ENCODE measurements at regions not wholly inside any gene's neighbourhood (a gene's known extent, or its start where the extent isn't known, plus 50 kb on each side); places are given as distances from the start of the nearest gene placed in this dataset.

DNA sequence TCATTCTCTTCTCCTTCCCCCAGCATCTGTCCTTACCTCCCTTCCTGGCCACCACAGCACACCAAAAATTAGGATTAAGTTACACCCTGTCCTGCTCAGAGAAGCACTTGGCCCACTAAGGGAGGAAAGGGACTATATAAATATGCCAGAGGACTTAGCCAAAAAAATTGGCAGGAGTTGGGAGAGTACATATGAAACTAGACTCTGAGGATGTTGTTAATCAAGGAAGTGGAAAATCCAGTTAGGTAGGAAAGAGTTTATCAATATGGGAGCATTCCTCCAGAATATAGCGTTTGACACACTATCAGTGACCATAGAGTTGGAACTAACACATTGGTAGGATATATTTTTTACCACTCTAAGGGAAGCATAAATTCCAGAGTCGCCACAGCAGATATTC, 57.3 kb upstream of the TSHZ2 start:
- no peak overlapping the region for H3K4me3 Mint-ChIP-seq

DNA sequence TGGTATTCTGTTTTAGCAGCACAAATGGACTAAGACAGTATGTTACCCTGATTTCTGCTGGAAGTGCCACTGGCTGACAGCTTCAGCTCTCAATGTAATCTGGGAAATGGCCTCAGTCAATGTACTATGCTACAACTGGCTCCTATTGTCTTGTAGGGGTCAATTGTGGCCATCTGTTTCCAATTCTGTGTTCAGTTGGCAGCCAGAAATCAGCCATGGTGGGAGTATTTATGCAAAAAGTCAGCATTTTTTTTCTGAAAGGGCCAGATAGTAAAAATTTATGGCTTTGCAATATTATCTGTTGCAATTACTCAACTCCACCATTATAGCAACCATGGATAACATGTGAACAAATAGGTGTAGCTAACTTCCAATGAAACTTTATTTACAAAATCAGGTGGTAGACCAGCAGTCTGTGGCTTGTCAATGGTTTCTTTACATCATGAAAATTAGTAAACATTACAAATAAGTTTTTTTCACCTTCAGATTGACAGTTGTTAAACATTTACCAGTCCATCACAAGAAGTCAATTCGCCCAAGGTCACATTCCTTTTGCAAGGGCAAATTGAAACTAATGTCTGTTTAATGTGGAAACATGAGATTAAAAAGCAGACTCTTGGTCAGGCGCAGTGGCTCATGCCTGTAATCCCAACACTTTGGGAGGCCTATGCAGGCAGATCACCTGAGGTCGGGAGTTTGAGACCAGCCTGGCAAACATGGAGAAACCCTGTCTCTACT, 58.3 kb upstream of the TSHZ2 start:
- H3K27ac Mint-ChIP-seq = no peak overlapping the region
- peaks cover 4% of the 10 kb centered on the region for H3K36me3 Mint-ChIP-seq
- H3K4me3 Mint-ChIP-seq = no peak overlapping the region
- no peaks in the 10 kb centered on the region for H3K36me3 ChIP-seq
- no peaks in the 10 kb centered on the region for H3K4me1 Mint-ChIP-seq
- no peaks in the 10 kb centered on the region for H3F3A ChIP-seq (ENCODE audit: low read depth)
- peaks cover 3% of the 10 kb centered on the region for H3K27me3 Mint-ChIP-seq (ENCODE audit: insufficient read depth, low read depth)
- H3K27me3 ChIP-seq = no peaks in the 10 kb centered on the region
- H3K79me2 ChIP-seq (ENCODE audit: low read depth) = no peaks in the 10 kb centered on the region
- TF ChIP-seq EZH2 (IDR thresholded peaks at IDR 0.05) (no peak), CTCF (IDR thresholded peaks at IDR 0.05) (no peak), EZH2phosphoT487 (IDR thresholded peaks at IDR 0.05) (no peak)
- H3K9me3 Mint-ChIP-seq = peaks cover 6% of the 10 kb centered on the region
- no peaks in the 10 kb centered on the region for H3K9me3 ChIP-seq (ENCODE audit: low read depth)
- DNase-seq (ENCODE audit: low spot score) = no peak
- no peak overlapping the region for H3K9ac ChIP-seq
- H3K27ac ChIP-seq = no peak overlapping the region
- H3K4me1 ChIP-seq = no peaks in the 10 kb centered on the region
- no peak overlapping the region for H2AFZ ChIP-seq (replicated peaks)
- H3K4me3 ChIP-seq = no peak overlapping the region
- no peak overlapping the region for H3K4me2 ChIP-seq
- H4K20me1 ChIP-seq (ENCODE audit: low read depth) = no peaks in the 10 kb centered on the region

More for the DNA sequence above, 57.3 kb upstream of the TSHZ2 start:
- Histone ChIP-seq H4K20me1 (ENCODE audit: low read depth) (no peaks in the 10 kb centered on the region), H3K4me2 (no peak overlapping the region), H3K79me2 (ENCODE audit: low read depth) (no peaks in the 10 kb centered on the region), H3K27me3 (no peaks in the 10 kb centered on the region), H3K9me3 (ENCODE audit: low read depth) (no peaks in the 10 kb centered on the region), H3K4me3 (no peak overlapping the region), H3K27ac (no peak overlapping the region), H3F3A (ENCODE audit: low read depth) (no peaks in the 10 kb centered on the region), H3K36me3 (no peaks in the 10 kb centered on the region), H2AFZ (replicated peaks) (no peak overlapping the region), H3K9ac (no peak overlapping the region), H3K4me1 (peaks cover 7% of the 10 kb centered on the region)
- no peak overlapping the region for H3K27ac Mint-ChIP-seq
- peaks cover 2% of the 10 kb centered on the region for H3K4me1 Mint-ChIP-seq
- H3K27me3 Mint-ChIP-seq (ENCODE audit: insufficient read depth, low read depth) = no peaks in the 10 kb centered on the region
- peaks cover 6% of the 10 kb centered on the region for H3K9me3 Mint-ChIP-seq
- TF ChIP-seq CTCF (IDR thresholded peaks at IDR 0.05) (no peak), EZH2phosphoT487 (IDR thresholded peaks at IDR 0.05) (no peak), EZH2 (IDR thresholded peaks at IDR 0.05) (no peak)
- DNase-seq (ENCODE audit: low spot score) = no peak
- H3K36me3 Mint-ChIP-seq = peaks cover 4% of the 10 kb centered on the region

DNA sequence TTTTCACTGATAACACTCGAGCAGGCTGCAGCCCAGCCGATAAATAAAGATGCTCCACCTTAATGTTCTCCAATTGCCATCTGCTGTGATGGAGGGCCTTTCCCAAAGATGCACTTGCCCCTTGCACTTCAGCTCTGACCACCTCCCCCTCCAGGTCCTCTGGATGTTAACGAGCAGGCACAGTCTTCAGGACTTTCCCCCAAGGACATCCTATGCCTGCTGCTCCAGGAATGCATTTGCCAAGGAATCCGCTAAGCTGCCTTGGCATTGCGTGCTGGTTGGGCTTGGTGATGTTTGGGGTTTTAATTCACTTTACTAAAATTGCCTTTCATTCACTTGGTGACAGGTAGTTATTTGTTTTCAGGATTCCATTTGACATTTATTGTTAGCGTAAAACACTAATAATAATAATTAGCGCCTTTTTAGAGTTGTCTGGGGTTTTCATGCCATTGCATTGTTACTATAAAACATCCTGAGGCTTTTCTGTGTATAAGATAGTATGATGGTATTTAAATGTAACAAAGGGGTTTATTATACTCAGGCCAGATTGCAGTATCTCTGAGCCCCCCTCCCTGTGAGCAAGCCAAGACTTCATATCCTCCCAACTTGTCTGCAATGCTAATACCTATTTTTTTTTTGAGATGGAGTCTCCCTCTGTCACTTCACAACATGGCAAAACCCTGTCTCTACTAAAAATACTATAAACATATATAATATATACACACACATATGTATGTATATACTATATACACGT, 66.7 kb upstream of the TSHZ2 start:
- no peaks in the 10 kb centered on the region for H3K36me3 Mint-ChIP-seq
- Histone ChIP-seq H3K36me3 (no peaks in the 10 kb centered on the region), H3F3A (ENCODE audit: low read depth) (no peaks in the 10 kb centered on the region), H4K20me1 (ENCODE audit: low read depth) (no peaks in the 10 kb centered on the region), H3K27me3 (no peaks in the 10 kb centered on the region), H3K9me3 (ENCODE audit: low read depth) (no peaks in the 10 kb centered on the region), H3K27ac (no peak overlapping the region), H3K4me2 (no peak overlapping the region), H3K4me3 (no peak overlapping the region), H3K79me2 (ENCODE audit: low read depth) (no peaks in the 10 kb centered on the region), H3K4me1 (peaks cover 6% of the 10 kb centered on the region), H2AFZ (replicated peaks) (no peak overlapping the region), H3K9ac (no peak overlapping the region)
- peak; percentile 14 for DNase-seq (ENCODE audit: low spot score)
- TF ChIP-seq EZH2phosphoT487 (IDR thresholded peaks at IDR 0.05) (no peak), EZH2 (IDR thresholded peaks at IDR 0.05) (no peak), CTCF (IDR thresholded peaks at IDR 0.05) (no peak)
- no peaks in the 10 kb centered on the region for H3K9me3 Mint-ChIP-seq
- H3K27ac Mint-ChIP-seq = no peak overlapping the region
- H3K27me3 Mint-ChIP-seq (ENCODE audit: insufficient read depth, low read depth) = peaks cover 5% of the 10 kb centered on the region
- H3K4me3 Mint-ChIP-seq = no peak overlapping the region
- peaks cover 12% of the 10 kb centered on the region for H3K4me1 Mint-ChIP-seq
